Tibial nerve (tissue), 4 donors: ENCODE measurements at regions not wholly inside any gene's neighbourhood (a gene's known extent, or its start where the extent isn't known, plus 50 kb on each side); places are given as distances from the start of the nearest gene placed in this dataset.
"Not testable (repeated sequence)": the region's sequence is repeated elsewhere in the genome, so short reads cannot be mapped to it uniquely, and the experiment has no call there.

Source experiments
- DNase-seq, 2 donors: peaks; one replicate each; pipeline ENCODE4 v3.0.0-alpha.2; 2019; ENCODE audit warnings: low spot score in 2 of 2
- H3K27ac ChIP-seq, 4 donors: fragments of 200-600 bp; sonication (generic) in 3 of 4; one replicate each; pipeline ENCODE4 v1.5.1; 2017 to 2019; ENCODE audit warnings: mild to moderate bottlenecking in 1 of 4
- H3K27me3 ChIP-seq, 2 donors: fragments of 200-600 bp; sonication (generic) in 1 of 2; one replicate each; pipeline versions ENCODE4 v1.5.1 to v1.6.0; 2017 to 2019
- H3K36me3 ChIP-seq, 3 donors: fragments of 200-600 bp; sonication (generic); one replicate each; pipeline ENCODE4 v1.5.1; 2018 to 2019
- H3K4me1 ChIP-seq, 4 donors: fragments of 200-600 bp; sonication (generic) in 3 of 4; one replicate each; pipeline ENCODE4 v1.5.1; 2017 to 2019
- H3K4me3 ChIP-seq, 4 donors: fragments of 200-600 bp; sonication (generic) in 3 of 4; one replicate each; pipeline ENCODE4 v1.5.1; 2017 to 2019; ENCODE audit warnings: mild to moderate bottlenecking in 1 of 4, moderate library complexity in 1 of 4
- H3K9me3 ChIP-seq, 4 donors: fragments of 200-600 bp; sonication (generic) in 3 of 4; one replicate each; pipeline ENCODE4 v1.5.1; 2017 to 2019
- EP300 ChIP-seq, 2 donors: sonication (generic); formaldehyde crosslinking; IDR thresholded peaks; one replicate each; pipeline ENCODE4 v1.6.1; 2017; ENCODE audit warnings: antibody characterized with exemption in 2 of 2, mild to moderate bottlenecking in 1 of 2
- POLR2A ChIP-seq, 2 donors: fragments of 450-650 bp; IDR thresholded peaks; one replicate each; pipeline ENCODE4 v1.6.1; 2017; ENCODE audit warnings: antibody characterized with exemption in 2 of 2, mild to moderate bottlenecking in 2 of 2, moderate library complexity in 2 of 2
- WGBS, 2 donors: methylation state at CpG; one replicate each; pipeline ENCODE4 v1.1.5; 2018; 5-methylcytosine and 5-hydroxymethylcytosine counted together
- TF ChIP-seq, protein P1 (sequence below), 5 experiments: fragments of 200-600 bp in 3 of 5; fragments of 450-650 bp in 2 of 5; sonication (generic) in 3 of 5; IDR thresholded peaks; one replicate each; pipeline ENCODE4 v1.5.1; 2016 to 2019; ENCODE audit warnings: antibody characterized with exemption in 5 of 5, mild to moderate bottlenecking in 3 of 5, moderate library complexity in 2 of 5

DNA sequence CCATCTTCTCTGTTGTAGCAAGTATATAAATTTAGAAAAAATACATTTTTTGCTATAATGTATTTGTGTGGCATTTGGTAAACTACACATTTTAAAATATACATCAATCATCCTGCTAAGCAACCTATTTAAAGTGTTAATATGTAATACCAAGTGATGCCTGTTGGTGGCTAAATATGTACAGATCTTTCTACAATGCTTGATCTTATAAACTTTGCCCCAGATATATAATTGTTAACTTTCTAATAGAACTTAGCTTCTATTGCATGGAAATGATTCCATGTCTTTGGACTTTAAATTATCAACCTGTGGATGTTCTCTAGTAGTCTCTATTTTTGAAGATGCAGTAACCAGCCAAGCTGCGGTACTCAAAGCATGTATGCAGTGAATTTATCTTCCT is 1260.4 kb upstream of the RAG2 start:
- Histone ChIP-seq H3K9me3 (no peaks in the 10 kb centered on the region), H3K4me3 (no peak overlapping the region), H3K27me3 (no peaks in the 10 kb centered on the region), H3K27ac (no peak overlapping the region), H3K4me1 (no peaks in the 10 kb centered on the region), H3K36me3 (no peaks in the 10 kb centered on the region)
- TF ChIP-seq POLR2A (IDR thresholded peaks at IDR 0.05) (no peak), EP300 (IDR thresholded peaks at IDR 0.05) (no peak)
- TF ChIP-seq, protein P1, sequence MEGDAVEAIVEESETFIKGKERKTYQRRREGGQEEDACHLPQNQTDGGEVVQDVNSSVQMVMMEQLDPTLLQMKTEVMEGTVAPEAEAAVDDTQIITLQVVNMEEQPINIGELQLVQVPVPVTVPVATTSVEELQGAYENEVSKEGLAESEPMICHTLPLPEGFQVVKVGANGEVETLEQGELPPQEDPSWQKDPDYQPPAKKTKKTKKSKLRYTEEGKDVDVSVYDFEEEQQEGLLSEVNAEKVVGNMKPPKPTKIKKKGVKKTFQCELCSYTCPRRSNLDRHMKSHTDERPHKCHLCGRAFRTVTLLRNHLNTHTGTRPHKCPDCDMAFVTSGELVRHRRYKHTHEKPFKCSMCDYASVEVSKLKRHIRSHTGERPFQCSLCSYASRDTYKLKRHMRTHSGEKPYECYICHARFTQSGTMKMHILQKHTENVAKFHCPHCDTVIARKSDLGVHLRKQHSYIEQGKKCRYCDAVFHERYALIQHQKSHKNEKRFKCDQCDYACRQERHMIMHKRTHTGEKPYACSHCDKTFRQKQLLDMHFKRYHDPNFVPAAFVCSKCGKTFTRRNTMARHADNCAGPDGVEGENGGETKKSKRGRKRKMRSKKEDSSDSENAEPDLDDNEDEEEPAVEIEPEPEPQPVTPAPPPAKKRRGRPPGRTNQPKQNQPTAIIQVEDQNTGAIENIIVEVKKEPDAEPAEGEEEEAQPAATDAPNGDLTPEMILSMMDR (IDR thresholded peaks at IDR 0.05): no peak
- 96 to 98% methylated on average over 1 of the region's 1 CpG for WGBS, 2 donors
- no peak for DNase-seq

DNA sequence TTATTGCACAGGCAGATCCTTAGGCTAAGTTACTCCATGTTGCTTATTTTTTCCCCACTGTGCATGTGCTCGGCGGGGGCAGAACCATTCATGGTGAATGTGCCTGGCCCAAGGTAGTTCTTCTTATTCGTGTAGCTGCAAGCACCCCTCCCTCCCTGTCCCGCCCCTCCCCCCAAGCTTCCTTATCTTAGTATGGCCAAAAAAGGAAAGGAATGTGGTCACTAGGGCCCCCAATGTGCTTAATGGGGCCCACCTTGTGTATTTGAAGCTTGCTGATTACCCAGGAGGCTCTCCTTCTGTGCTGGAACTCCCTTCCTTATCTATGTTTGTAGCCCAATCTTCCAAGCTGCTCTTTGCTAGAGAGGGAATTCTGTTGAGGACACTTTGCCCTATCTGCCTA is 1259.7 kb upstream of the RAG2 start:
- Histone ChIP-seq H3K4me3 (no peak overlapping the region), H3K27ac (no peak overlapping the region), H3K9me3 (no peaks in the 10 kb centered on the region), H3K4me1 (no peaks in the 10 kb centered on the region), H3K27me3 (no peaks in the 10 kb centered on the region), H3K36me3 (no peaks in the 10 kb centered on the region)
- DNase-seq: no peak
- TF ChIP-seq POLR2A (IDR thresholded peaks at IDR 0.05): no peak
- TF ChIP-seq, protein P1 (IDR thresholded peaks at IDR 0.05): no peak
- no peak for TF ChIP-seq EP300 (IDR thresholded peaks at IDR 0.05)
- 96% methylated on average over 4 of the region's 4 CpGs for WGBS, 2 donors

DNA sequence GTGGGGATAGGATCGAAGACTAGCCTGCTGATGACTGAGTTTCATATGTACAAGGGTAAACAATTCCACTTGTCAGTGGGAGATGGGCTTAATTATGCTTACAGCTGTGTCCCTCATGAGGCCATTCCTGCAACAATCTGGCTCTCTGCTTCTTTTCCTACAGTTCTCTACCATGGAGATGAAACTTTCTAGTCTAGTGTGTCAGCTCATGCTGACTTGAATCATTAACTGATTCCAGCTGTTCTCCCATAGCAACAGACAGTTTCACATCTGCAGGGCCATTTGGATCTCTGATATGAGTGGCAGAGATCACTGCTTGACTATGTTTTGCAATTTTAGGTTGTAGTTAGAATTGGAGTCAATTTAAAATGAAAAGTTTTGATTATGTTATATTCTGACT is 1251.7 kb upstream of the RAG2 start:
- Histone ChIP-seq H3K4me3 (no peak overlapping the region), H3K9me3 (no peaks in the 10 kb centered on the region), H3K27me3 (no peaks in the 10 kb centered on the region), H3K36me3 (no peaks in the 10 kb centered on the region), H3K4me1 (no peaks in the 10 kb centered on the region), H3K27ac (no peak overlapping the region)
- TF ChIP-seq EP300 (IDR thresholded peaks at IDR 0.05): no peak
- TF ChIP-seq POLR2A (IDR thresholded peaks at IDR 0.05): no peak
- TF ChIP-seq, protein P1 (IDR thresholded peaks at IDR 0.05): no peak
- DNase-seq: no peak
- WGBS, 2 donors: 42 to 43% methylated on average over 1 of the region's 1 CpG

DNA sequence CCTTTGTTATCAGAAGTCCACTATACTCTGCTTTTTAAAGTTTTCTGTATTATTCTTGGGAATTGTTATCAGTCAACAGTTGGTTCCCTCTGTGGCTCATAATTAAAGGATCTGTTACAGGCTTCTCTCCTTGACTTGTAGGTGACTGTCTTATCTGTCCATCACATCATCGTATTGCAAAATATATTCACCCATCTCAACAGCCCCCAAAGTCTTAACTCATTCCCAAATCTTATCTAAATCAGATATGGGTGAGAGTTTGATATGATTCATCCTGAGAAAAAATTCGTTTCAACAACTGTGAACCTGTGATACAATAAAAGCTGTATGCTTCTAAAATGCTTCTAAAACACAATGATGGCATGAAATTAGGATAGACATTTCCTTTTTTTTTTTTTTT is 1245.6 kb upstream of the RAG2 start:
- no peak for TF ChIP-seq EP300 (IDR thresholded peaks at IDR 0.05)
- TF ChIP-seq, protein P1 (IDR thresholded peaks at IDR 0.05): no peak
- no peak for TF ChIP-seq POLR2A (IDR thresholded peaks at IDR 0.05)
- Histone ChIP-seq H3K27me3 (no peaks in the 10 kb centered on the region), H3K4me1 (no peaks in the 10 kb centered on the region), H3K27ac (no peak overlapping the region), H3K9me3 (no peaks in the 10 kb centered on the region), H3K4me3 (no peak overlapping the region), H3K36me3 (no peaks in the 10 kb centered on the region)
- DNase-seq: no peak
- 82 to 83% methylated on average over 2 of the region's 2 CpGs for WGBS, 2 donors

DNA sequence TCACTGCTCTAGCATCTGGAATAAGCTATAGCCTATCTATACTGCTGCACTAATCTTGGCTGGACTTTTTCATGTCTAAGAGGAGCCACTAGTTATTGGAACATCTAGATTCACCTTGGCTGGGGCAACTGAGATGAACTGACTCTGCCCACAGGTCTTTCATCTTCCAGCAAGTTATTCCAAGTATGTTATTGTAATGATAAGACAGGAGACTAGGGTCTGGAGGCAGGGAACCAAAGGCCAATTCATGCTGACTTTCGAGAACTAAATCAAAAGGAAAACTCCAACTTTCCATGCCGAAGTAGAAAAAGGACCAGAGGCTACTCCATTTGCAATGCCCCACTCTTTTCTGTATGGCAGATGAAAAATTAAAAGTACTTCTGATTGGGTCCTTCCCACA is 1243.0 kb upstream of the RAG2 start:
- TF ChIP-seq EP300 (IDR thresholded peaks at IDR 0.05) (no peak), POLR2A (IDR thresholded peaks at IDR 0.05) (no peak)
- no peaks in the 10 kb centered on the region for H3K9me3 ChIP-seq
- no peaks in the 10 kb centered on the region for H3K36me3 ChIP-seq
- no peak for DNase-seq
- H3K4me1 ChIP-seq: no peaks in the 10 kb centered on the region
- H3K27me3 ChIP-seq: no peaks in the 10 kb centered on the region
- no peak overlapping the region for H3K4me3 ChIP-seq
- no peak overlapping the region for H3K27ac ChIP-seq
- 91% methylated on average over 2 of the region's 2 CpGs for WGBS, 2 donors

- H3K36me3 ChIP-seq, H3K27ac ChIP-seq, H3K27me3 ChIP-seq, H3K4me3 ChIP-seq, H3K9me3 ChIP-seq, DNase-seq, H3K4me1 ChIP-seq: not testable (repeated sequence)
- WGBS, 2 donors: 92 to 94% methylated on average over 2 of the region's 2 CpGs
Observed at GRCh38 chr11:37840345-37840744, 1242.3 kb upstream of the RAG2 start.
